BJ (cell line): ENCODE measurements at regions not wholly inside any gene's neighbourhood (a gene's known extent, or its start where the extent isn't known, plus 50 kb on each side); places are given as distances from the start of the nearest gene placed in this dataset.

ENCODE experiments used
- CTCF ChIA-PET: fragments of 350-600 bp; formaldehyde crosslinking; extraction: SDS; loops from one replicate; lab custom pipeline; 2021; ENCODE audit warnings: antibody characterized with exemption, inconsistent platforms; lab: Yijun Ruan, JAX
- POLR2A ChIA-PET: fragments of 300-600 bp; sonication (Branson Sonifier 250); formaldehyde crosslinking; extraction: SDS; loops from one replicate; lab custom pipeline; 2021; ENCODE audit warnings: antibody characterized with exemption; lab: Charles Lee
- DNase-seq: peaks from one replicate; pipeline ENCODE4 v3.0.0-alpha.2; 2011; ENCODE audit warnings: low read depth
- H3K27me3 ChIP-seq: 2 replicates; pipeline ENCODE4 v1.6.0; 2011; ENCODE audit warnings: low read length; ENCODE audit not compliant: control insufficient read depth, insufficient read depth
- H3K36me3 ChIP-seq: 2 replicates; pipeline ENCODE4 v1.5.1; 2011; ENCODE audit warnings: low read length; ENCODE audit not compliant: control insufficient read depth, insufficient read depth
- H3K4me3 ChIP-seq: 2 replicates; pipeline ENCODE4 v1.5.1; 2011; ENCODE audit warnings: low read depth, mild to moderate bottlenecking, control low read depth, low read length
- CTCF ChIP-seq: IDR thresholded peaks from 2 replicates; pipeline ENCODE4 v1.5.1; 2011; ENCODE audit warnings: low read depth, mild to moderate bottlenecking, control low read depth, inconsistent platforms, low read length, moderate library complexity; ENCODE audit not compliant: insufficient read depth

GRCh38 chr4:17414392-17414791 lies 97.5 kb downstream of the QDPR start:
- no peak for TF ChIP-seq CTCF
- Histone ChIP-seq H3K27me3 (peaks cover 3% of the 10 kb centered on the region), H3K4me3 (no peak overlapping the region), H3K36me3 (no peaks in the 10 kb centered on the region)
- ChIA-PET CTCF (no interaction called here), POLR2A (no interaction called here)
- DNase-seq, result no peak

- H3K36me3 ChIP-seq, result no peaks in the 10 kb centered on the region
- no peak overlapping the region for H3K4me3 ChIP-seq
- TF ChIP-seq CTCF, result no peak
- CTCF ChIA-PET, result no interaction called here
- DNase-seq, result no peak
- POLR2A ChIA-PET, result no interaction called here
- H3K27me3 ChIP-seq, result peaks cover 4% of the 10 kb centered on the region; the same call in 1 of the 2 replicates
Observed at GRCh38 chr4:17400686-17401085, 111.2 kb downstream of the QDPR start.

GRCh38 chr4:17398805-17399204 lies 113.1 kb downstream of the QDPR start:
- no peak for TF ChIP-seq CTCF
- peaks cover 4% of the 10 kb centered on the region; the same call in 1 of the 2 replicates for H3K27me3 ChIP-seq
- DNase-seq, result no peak
- CTCF ChIA-PET, result no interaction called here
- POLR2A ChIA-PET, result no interaction called here
- no peak overlapping the region for H3K4me3 ChIP-seq
- H3K36me3 ChIP-seq, result no peaks in the 10 kb centered on the region

- CTCF ChIA-PET, result interaction anchor here (0.7 kb wide), 2 partner anchors 25 to 484 kb away, joined by 3 read pairs; no protein-coding TSS in a partner anchor
- no peak for DNase-seq
- no peak overlapping the region for H3K4me3 ChIP-seq
- no peaks in the 10 kb centered on the region for H3K36me3 ChIP-seq
- no peak for TF ChIP-seq CTCF
- POLR2A ChIA-PET, result no interaction called here
- peaks cover 4% of the 10 kb centered on the region; the same call in 1 of the 2 replicates for H3K27me3 ChIP-seq
Observed at GRCh38 chr4:17398035-17398434, 113.9 kb downstream of the QDPR start.

GRCh38 chr4:17397611-17398010 lies 114.3 kb downstream of the QDPR start:
- ChIA-PET POLR2A (no interaction called here), CTCF (interaction anchor here (0.7 kb wide), 1 partner anchor 483 kb away, joined by 3 read pairs; no protein-coding TSS in a partner anchor)
- no peak for TF ChIP-seq CTCF
- H3K27me3 ChIP-seq, result peaks cover 4% of the 10 kb centered on the region; the same call in 1 of the 2 replicates
- DNase-seq, result no peak
- no peaks in the 10 kb centered on the region for H3K36me3 ChIP-seq
- H3K4me3 ChIP-seq, result no peak overlapping the region
